NCI-H187 (cell line): ENCODE measurements at regions not wholly inside any gene's neighbourhood (a gene's known extent, or its start where the extent isn't known, plus 50 kb on each side); places are given as distances from the start of the nearest gene placed in this dataset.
"Not testable (repeated sequence)": the region's sequence is repeated elsewhere in the genome, so short reads cannot be mapped to it uniquely, and the experiment has no call there.

Experiments used
- DNase-seq, 2 experiments: peaks; one replicate each; lab custom pipeline; 2025; lab: John Stamatoyannopoulos, UW

- not testable (repeated sequence) for DNase-seq
These were observed 1517.2 kb downstream of the GRIK2 start for GRCh38 chr6:102910701-102911139.

- no peak for DNase-seq
These were observed 1513.7 kb downstream of the GRIK2 start for GRCh38 chr6:102907181-102907580.

GRCh38 chr6:102902471-102902870, 1509.0 kb downstream of the GRIK2 start:
- DNase-seq = no peak

- no peak for DNase-seq
These were observed 1502.2 kb downstream of the GRIK2 start for GRCh38 chr6:102895683-102896082.

GRCh38 chr6:102885165-102885564, 1491.7 kb downstream of the GRIK2 start:
- no peak for DNase-seq

- DNase-seq = no peak
These were observed 1459.9 kb downstream of the GRIK2 start for GRCh38 chr6:102853249-102853955.

GRCh38 chr6:102848796-102849195, 1455.3 kb downstream of the GRIK2 start:
- DNase-seq = no peak

- DNase-seq = no peak
These were observed 1454.7 kb downstream of the GRIK2 start for GRCh38 chr6:102848210-102848609.

GRCh38 chr6:102841060-102841459, 1447.6 kb downstream of the GRIK2 start:
- DNase-seq = no peak

- no peak for DNase-seq
These were observed 1438.5 kb downstream of the GRIK2 start for GRCh38 chr6:102832021-102832420.

GRCh38 chr6:102820098-102820497, 1426.6 kb downstream of the GRIK2 start:
- no peak for DNase-seq

GRCh38 chr6:102815207-102815606, 1421.7 kb downstream of the GRIK2 start:
- DNase-seq = no peak

GRCh38 chr6:102813489-102814275, 1420.2 kb downstream of the GRIK2 start:
- no peak for DNase-seq

- no peak for DNase-seq
These were observed 1418.7 kb downstream of the GRIK2 start for GRCh38 chr6:102812242-102812641.

- DNase-seq = not testable (repeated sequence)
These were observed 1415.5 kb downstream of the GRIK2 start for GRCh38 chr6:102808944-102809505.

GRCh38 chr6:102799051-102799450, 1405.5 kb downstream of the GRIK2 start:
- DNase-seq = no peak

- DNase-seq = no peak
These were observed 1405.1 kb downstream of the GRIK2 start for GRCh38 chr6:102798636-102799035.

- DNase-seq = no peak
These were observed 1400.2 kb downstream of the GRIK2 start for GRCh38 chr6:102793752-102794151.

- no peak for DNase-seq
These were observed 1380.8 kb downstream of the GRIK2 start for GRCh38 chr6:102774326-102774725.

GRCh38 chr6:102773636-102774035, 1380.1 kb downstream of the GRIK2 start:
- no peak for DNase-seq

- DNase-seq = no peak
These were observed 1373.5 kb downstream of the GRIK2 start for GRCh38 chr6:102766963-102767362.

- DNase-seq = no peak
These were observed 1370.8 kb downstream of the GRIK2 start for GRCh38 chr6:102764317-102764716.

GRCh38 chr6:102763891-102764290, 1370.4 kb downstream of the GRIK2 start:
- no peak for DNase-seq
